ENCODE measurements at regions not wholly inside any gene's neighbourhood (a gene's known extent, or its start where the extent isn't known, plus 50 kb on each side); places are given as distances from the start of the nearest gene placed in this dataset.

- TF ChIP-seq CTCF (optimal IDR thresholded peaks at IDR 0.05 in 1 of 3, IDR thresholded peaks at IDR 0.05 in 1 of 3, conservative IDR thresholded peaks at IDR 0.05 in 1 of 3; ENCODE audit: extremely low read depth in 1 of 3, insufficient read depth in 2 of 3, low read length in 3 of 3): no peak
- no peak for TF ChIP-seq EZH2 (IDR thresholded peaks at IDR 0.05; ENCODE audit: low read length)
Measured at GRCh38 chr5:33308586-33308985, 132.2 kb upstream of the TARS1 start.
